ENCODE measurements at regions not wholly inside any gene's neighbourhood (a gene's known extent, or its start where the extent isn't known, plus 50 kb on each side); places are given as distances from the start of the nearest gene placed in this dataset.

GRCh38 chrX:131734621-131735020, 190.7 kb downstream of the OR13H1 start:
- TF ChIP-seq CTCF (IDR thresholded peaks at IDR 0.05; ENCODE audit: insufficient read depth, low read length): no peak
- no peak for TF ChIP-seq GABPA (IDR thresholded peaks at IDR 0.05; ENCODE audit: low read depth)
- no peak for TF ChIP-seq REST (IDR thresholded peaks at IDR 0.05; ENCODE audit: insufficient replicate concordance, low read depth)
- TF ChIP-seq POLR2AphosphoS5 (IDR thresholded peaks at IDR 0.05; ENCODE audit: low read depth): no peak
